NCI-H146 treated with DMSO at 0.1 percent for 48 hours (cell line): ENCODE measurements at regions not wholly inside any gene's neighbourhood (a gene's known extent, or its start where the extent isn't known, plus 50 kb on each side); places are given as distances from the start of the nearest gene placed in this dataset.
"Not testable (repeated sequence)": the region's sequence is repeated elsewhere in the genome, so short reads cannot be mapped to it uniquely, and the experiment has no call there.

ENCODE experiments used
- DNase-seq: peaks from one replicate; lab custom pipeline; 2025; ENCODE audit not compliant: unreplicated experiment; lab: John Stamatoyannopoulos, UW

DNA sequence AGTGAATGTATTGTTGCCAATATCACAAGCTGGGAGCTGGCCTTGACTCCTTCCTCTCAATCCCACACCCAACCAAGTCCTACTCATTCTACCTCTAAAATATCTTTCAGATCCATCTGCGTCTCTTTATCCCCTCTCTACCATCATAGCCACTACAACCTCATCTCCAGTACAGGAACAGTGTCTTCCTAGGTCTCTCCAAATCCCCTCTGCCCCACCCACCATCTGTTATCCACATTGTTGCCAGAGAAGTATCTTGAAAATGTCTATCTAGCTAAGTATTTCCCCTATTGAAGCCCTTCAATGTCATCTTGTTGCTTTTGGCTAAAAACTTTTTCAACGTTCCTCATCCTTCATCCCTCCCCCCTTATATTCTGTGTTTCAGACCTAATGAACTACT, 244.7 kb downstream of the C12orf75 start:
- DNase-seq: no peak

DNA sequence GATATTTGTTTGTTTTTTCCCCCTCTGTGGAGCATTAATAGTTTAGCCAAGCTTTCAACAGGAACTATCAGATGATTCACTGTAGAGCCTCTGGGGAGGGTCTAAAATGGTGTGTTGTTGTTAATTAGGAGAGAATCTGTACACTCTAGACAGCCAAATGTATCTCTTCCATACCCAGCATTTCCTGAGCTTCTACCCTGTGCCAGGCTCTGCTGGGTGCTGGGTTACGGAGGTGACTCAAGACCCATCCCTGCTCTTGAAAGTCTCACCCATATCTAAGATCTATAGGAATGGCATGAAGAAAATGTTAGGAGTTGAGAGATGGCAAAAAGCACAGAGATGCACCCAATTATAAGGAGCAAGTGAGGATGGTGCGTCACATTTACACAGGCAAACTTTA, 245.8 kb downstream of the C12orf75 start:
- DNase-seq: no peak

DNA sequence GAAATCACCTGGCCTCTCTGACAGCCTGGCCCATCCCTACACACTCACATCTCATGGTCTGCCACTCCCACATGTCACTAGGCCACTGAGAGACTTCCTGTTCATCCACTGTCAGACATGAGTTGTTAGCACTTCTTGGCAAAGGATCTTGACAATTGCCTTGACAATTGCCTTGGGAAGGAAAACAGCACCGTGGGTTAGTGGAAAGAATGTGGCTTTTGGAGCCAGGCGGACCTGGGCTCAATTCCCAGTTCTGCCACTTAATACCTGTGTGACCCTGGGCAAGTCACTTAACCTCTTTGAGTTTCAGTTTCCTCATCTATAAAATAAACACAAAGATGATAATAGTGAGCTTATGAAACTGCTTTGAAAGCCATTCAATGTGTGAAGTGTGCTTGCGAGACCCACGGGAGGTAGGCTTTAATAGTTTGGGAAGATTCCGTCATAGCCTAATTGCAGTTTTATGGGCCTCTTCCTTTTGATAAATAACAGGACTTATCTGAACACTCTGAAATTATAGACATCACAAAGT, 250.4 kb downstream of the C12orf75 start:
- DNase-seq: no peak

DNA sequence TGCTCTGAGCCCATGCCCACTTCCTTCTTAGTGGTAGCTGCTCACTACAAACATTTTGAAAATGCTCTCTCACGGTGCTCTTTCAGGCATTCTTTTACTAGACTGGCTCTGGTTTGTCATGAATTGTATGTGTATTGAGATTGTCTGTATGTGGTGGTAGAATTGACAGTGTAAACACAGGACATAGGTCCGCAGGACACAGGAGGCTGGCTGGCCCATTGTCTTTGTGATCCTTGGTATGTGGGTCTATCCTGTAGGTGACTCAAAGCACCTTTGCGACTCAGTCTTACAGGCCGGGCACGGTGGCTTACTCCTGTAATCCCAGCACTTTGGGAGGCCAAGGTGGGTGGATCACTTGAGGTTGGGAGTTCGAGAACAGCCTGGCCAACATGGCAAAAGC, 250.9 kb downstream of the C12orf75 start:
- no peak for DNase-seq

DNA sequence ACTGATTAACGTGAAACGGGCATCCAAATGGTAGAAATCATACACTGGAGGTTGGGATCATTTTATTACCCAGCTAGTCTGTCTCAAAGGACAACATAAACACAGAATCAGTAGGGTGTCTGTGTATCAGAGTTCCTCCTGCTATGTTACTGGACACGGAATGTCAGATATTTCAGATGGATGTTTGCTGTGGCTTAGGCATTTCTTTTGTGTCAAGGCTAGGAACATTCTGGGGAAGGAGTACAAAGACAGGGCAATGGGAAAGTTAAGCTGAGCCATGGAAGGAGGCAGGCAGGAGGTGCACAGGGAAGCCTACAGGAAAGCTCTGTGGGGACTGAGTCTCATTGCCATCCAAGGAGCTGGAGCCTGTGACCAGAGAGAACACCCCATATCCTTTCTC, 254.6 kb downstream of the C12orf75 start:
- no peak for DNase-seq

DNA sequence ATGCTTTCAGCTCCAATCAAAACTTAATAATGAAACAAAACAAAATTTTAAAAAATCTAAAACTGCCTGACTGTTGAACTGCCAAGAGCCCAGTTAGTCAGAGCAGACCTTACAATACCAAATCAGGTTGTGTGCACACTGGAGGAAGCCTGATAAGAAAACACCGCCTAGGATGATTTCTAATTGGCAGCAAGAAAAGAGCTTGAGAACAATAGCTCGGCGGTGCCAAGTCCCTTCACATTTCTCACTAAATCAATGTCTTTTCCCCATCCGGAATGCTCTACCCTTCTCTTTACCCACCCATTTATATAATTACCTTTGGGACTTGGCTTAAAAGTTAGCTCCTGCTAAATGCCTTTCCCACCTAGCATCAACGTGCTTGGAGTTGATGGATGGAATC, 256.7 kb downstream of the C12orf75 start:
- DNase-seq: no peak

DNA sequence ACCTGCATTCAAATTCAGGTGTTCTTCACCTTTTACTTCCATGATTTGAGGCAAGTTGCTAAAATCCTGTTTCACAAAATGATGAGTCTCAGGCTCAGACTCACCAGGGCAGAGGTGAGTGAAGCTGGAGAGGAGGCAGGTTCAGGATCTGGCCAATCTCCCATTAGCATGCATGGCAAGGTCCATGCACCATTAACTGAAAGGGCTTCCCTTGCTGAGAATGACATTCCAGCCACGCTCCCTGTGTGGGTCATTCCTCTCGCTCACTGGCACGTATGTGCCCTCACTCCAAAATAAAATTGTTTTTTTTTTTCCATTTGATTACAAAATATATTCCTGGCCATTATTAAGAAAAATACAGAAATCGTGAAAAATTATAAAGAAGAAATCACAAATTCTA, 257.6 kb downstream of the C12orf75 start:
- no peak for DNase-seq

DNA sequence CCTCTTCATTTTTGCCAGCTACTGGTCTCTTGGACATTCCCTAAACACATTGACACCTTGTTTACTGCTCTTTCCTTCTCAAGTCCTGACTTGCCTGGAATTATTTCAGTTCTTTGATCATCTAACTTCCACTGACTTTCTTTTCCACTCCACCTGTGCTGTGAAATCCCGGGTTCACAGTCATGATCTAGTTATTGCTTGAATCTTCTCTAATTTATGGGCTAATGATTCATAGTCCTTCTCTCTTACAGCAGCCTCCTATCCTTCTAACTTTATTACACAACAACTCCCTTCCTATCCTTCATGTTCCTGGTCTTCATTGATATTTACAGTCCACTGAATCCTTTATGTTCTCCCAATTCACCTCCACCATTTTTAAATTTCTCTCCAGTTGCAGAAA, 260.1 kb downstream of the C12orf75 start:
- DNase-seq: no peak

DNA sequence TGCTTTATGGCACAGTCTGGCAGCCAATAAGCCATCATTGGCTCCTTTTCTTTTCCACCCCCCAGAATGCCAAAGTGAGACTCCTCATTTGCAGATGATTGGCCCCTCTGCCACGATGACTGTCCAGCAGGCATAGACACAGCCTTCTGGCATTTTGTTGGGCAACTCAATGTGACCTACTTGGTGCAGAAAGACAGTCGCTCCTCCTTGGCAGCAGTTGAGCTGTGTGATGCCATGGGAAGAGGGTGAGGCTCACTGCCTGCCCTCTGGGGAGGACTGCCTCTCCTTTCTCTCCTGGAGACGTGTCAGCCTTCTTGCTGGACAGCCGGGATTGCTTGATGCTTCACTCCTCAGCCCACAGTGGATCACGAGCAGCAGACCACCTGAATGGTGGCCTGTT, 264.9 kb downstream of the C12orf75 start:
- DNase-seq: no peak

DNA sequence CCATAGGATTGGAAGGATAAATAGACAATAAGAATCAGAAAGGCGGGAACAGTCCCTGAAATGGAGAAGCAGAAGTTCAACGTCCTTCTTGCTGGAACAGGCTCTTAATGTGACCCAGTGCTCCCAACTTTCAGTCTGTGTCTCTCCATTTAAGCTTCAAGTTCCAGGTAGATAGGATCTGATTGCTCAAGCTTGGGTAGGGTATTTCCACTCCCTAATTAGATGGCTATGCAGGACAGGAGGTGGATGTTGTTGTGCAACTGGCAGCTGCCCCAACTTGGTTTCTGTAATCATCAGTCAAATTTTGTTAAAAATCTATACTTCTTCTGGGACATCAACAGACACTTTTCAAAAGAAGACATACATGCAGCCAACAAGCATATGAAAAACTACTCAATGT, 266.2 kb downstream of the C12orf75 start:
- DNase-seq: no peak

DNA sequence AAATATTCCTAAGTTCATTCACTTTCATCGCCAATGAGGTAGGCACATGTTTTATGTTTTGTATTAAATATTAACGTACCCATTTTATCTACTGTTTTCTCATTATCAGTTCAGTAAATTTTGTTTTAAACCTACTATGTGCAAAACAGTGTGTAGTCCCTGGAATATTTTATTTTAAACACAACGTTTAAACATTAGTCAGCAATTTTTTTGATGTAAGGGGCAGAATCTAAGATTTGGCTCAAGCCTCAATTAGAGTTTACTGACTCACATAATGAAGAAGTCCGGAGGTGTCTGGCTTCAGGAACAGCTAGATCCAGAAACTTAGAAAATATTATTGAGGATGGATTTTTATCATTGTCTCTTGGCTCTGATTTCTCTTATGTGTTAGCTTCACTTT, 267.5 kb downstream of the C12orf75 start:
- no peak for DNase-seq

DNA sequence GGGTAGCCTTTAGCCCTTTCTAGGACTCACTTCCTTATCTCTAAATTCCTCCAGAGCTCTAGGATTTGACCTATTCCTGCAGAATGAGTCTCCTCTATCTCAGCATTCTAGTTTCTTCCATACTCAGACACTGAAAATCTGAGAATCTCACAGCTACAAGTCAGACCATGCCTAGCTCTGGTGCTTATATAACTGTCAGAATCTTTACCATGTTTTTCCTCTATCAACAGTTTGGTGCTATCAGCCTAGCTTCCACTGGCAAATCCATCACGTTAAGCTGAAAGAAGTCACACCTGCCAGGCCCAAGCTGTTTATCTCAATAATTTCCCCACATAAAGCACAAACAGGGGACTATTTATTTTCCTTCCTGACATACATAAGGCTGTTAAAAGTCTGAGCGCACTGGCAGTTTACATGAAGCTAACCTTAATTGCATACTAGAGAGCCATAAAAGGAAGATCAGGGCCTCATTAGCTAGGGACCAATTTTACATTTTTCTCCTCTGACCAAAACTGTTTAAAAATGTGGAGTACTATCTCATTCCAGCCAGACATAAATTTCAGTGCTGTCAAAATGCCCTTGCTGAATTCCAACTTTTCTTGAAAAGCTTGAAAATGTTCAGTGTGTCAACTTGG, 270.5 kb downstream of the C12orf75 start:
- DNase-seq: no peak

DNA sequence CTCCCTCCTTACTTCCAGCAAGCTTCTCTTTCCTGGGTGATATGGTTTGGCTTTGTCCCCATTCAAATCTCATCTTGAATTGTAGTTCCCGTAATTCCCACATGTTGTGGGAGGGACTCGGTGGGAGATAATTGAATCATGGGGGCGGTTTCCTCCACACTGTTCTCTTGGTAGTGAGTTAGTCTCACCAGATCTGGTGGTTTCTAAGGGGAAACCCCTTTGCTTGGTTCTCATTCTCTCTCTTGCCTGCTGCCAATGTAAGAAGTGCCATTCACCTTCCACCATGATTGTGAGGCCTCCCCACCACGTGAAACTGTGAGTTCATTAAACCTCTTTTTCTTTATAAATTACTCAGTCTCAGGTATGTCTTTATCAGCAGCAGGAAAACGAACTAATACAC, 271.8 kb downstream of the C12orf75 start:
- DNase-seq: not testable (repeated sequence)

DNA sequence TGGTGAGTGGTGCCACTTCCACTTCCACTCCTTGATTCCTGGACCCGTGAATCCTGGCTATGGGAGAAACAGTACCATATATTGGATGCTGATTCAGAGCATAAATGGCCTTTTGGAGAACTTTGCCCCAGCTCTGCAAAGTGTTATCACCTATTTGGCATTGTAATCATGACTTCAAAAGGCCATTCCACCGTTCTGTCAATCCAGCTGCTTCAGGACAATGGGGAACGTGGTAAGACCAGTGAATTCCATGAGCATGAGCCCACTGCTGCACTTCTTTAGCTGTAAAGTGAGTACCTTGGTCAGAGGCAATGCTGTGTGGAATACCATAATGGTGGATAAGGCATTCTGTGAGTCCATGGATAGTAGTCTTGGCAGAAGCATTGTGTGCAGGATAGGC, 273.8 kb downstream of the C12orf75 start:
- DNase-seq: not testable (repeated sequence)

DNA sequence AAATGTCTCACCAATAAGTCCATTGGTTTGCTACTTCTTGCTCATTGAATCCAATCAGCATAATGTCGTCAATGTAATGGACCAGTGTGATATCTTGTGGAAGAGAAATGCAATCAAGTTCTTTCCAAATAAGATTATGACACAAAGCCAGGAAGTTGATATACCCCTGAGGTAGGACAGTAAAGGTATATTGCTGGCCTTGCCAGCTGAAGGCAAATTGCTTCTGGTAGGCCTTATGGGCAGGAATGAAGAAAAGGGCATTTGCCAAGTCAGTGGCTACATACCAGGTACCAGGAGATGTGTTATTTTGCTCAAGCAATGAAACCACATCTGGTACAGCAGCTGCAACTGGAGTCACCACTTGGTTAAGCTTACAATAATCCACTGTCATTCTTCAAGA, 276.1 kb downstream of the C12orf75 start:
- DNase-seq: not testable (repeated sequence)

DNA sequence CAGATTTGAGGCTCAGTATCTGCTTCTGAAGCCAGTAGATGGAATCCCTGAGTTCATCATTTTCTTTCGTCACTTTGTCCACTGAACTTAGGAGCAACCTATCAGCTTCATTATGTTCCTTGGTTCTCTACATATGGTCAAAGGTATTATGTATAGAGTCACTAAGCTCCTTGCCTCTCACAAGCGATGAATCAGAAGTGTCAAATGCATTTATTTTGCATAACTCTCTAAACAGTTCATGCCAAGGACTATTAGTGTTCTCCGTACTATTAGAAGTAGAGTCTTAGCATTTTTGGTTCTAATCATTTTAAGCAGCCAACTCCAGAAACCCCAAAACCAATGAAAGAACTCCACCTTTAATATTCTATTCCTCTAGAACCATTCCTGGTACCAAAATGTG, 278.5 kb downstream of the C12orf75 start:
- DNase-seq: not testable (repeated sequence)

DNA sequence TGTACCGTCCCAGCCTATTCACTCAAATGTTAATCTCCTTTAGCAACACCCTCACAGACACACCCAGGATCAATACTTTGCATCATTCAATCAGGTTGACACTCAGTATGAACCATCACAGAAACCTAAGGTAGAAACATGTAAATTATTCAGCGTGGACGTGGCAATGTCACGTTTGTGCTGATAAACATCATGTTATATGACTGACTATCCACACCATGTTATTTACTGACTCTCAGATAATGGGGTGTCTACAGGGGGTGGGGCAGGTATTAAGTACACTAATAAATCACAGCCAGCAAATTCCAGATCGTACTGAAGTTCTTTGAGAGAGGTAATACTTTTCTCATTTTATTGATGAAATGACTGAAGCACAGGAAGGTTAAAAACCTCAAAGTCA, 280.0 kb downstream of the C12orf75 start:
- no peak for DNase-seq

DNA sequence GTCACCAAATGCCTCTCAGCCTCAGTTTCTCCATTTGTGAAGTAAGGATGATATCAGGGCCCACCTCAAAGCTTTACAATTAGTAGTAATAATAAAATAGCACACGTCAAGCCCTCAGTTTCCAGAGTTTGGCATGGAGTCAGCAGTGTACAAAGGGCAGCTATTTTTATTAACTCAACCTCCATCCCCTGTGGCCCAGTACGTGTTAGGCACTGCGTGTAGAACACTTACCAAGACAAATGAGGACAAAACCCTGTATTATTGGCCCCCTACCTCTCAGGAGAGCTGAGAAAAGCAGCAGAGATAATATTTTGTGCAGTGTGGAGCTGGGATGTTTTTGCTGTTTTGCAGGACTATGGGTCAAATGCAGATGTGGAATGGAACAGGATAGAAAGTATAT, 280.8 kb downstream of the C12orf75 start:
- DNase-seq: no peak

DNA sequence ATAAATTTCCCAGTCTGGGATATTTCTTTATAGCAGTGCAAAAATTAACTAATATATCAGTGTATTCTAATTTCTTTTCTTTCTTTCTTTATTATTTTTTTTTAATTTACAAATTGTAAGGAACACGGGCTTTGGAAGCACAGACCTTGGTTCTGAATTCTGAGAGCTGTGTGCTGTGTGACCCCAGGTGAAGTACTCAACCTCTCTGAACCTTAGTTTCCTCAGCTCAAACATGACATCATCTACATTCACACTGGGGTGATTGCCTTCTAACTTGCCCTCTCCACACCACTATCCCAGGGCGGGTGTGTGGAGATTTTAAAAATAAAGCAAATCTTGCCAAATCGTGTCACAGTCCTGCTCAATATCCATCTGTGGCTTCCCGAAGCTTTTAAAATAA, 282.8 kb downstream of the C12orf75 start:
- DNase-seq: no peak

DNA sequence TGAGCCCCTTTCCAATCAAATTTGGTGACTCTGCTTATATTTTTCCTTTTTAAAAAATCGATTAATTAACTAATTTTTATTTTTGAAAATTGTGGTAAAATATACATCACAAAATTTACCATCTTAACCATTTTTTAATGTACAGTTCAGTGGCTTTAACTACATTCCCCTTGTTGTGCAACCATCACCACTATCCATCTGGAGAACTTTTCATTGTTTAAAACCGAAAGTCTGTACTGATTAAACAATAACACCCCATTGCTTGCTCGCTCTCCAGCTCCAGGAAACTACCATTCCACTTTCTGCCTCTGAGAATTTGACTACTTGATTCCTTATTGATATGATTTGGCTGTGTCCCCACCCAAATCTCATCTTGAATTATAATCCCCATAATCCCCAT, 283.4 kb downstream of the C12orf75 start:
- DNase-seq: no peak

DNA sequence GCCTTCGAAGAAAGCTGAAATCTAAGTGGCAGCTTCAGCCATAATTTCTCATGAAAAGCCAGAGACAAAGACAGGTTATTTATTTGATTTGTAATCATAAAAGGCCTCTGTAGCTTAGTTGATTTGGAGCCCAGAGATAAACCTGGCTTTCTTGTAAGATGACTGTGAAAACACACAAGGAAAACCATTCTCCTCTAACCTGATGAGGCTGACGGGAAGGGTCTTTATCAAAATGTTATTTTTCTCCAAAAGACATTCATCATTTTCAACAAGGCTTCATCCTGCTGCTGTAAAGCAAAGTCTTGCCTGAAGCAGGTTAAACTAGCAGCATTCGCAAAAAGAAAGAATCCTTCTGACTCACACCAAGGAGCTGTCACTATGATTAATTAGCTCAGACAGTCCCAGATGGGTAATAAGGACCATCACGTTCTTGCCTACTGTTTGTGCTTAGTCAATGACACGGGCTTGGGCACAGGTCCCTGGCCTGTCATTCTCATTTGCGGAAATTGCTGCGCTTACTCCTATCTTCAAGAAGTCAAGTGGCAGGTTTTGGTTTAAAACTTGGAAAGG, 286.6 kb downstream of the C12orf75 start:
- DNase-seq: no peak

DNA sequence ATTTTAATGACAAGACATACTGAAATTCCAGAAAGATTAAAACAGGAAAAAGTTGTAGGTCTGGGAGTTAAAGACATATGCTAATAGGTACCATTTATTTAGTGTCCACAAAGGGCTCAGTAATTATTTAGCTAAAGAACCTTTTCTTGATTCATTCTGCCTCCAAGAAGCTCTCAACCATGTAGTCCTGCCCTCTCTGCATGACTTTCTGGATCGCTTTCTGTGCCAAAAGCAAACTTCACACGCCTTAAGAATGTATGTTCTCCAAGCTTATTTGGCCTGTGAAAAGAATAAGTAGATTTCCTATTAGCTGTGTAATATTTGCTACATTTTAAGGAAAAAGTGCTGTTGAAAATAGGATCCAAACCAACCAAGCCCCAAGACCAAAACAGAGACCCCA, 291.7 kb downstream of the C12orf75 start:
- DNase-seq: no peak
